Panc1 (cell line): ENCODE measurements at regions not wholly inside any gene's neighbourhood (a gene's known extent, or its start where the extent isn't known, plus 50 kb on each side); places are given as distances from the start of the nearest gene placed in this dataset.

Experiments used
- ATAC-seq: fragments of 200-7000 bp; cut with Tn5 transposase; 2 replicates; pipeline ENCODE4 v1.9.1; 2020; ENCODE audit warnings: mild to moderate bottlenecking, moderate library complexity
- BruUV-seq: library from RNA; stranded (reverse); fragments of 400-500 nt; replicated peaks from 2 replicates; lab custom pipeline; 2021; lab: Mats Ljungman, UMichigan
- CTCF ChIA-PET: fragments of 300-600 bp; sonication (Branson Sonifier 250); formaldehyde crosslinking; loops from one replicate; lab custom pipeline; 2022; ENCODE audit warnings: antibody characterized with exemption; lab: Charles Lee
- POLR2A ChIA-PET: fragments of 300-600 bp; sonication (Branson Sonifier 250); formaldehyde crosslinking; loops from one replicate; lab custom pipeline; 2022; ENCODE audit warnings: antibody characterized with exemption; lab: Charles Lee
- DNase-seq: peaks from one replicate; pipeline ENCODE4 v3.0.0-alpha.2; 2010; ENCODE audit warnings: low read depth, low spot score
- H3K27ac ChIP-seq: 2 replicates; pipeline ENCODE4 v1.5.1; 2011; ENCODE audit warnings: mild to moderate bottlenecking, low read length, inconsistent platforms
- H3K27me3 ChIP-seq: fragments of 200-500 bp; sonication (Bioruptor generic); 2 replicates; pipeline ENCODE4 v1.6.0; 2014; ENCODE audit warnings: low read length, inconsistent platforms; ENCODE audit not compliant: control insufficient read depth, insufficient read depth
- H3K36me3 ChIP-seq: fragments of 200-500 bp; sonication (Bioruptor generic); 2 replicates; pipeline ENCODE4 v1.5.1; 2014; ENCODE audit warnings: inconsistent platforms, mild to moderate bottlenecking, low read length, moderate library complexity; ENCODE audit not compliant: control insufficient read depth, insufficient read depth
- H3K4me1 ChIP-seq: 2 replicates; pipeline ENCODE4 v1.5.1; 2011; ENCODE audit warnings: inconsistent platforms, mild to moderate bottlenecking, low read length, moderate library complexity; ENCODE audit not compliant: control insufficient read depth, insufficient read depth
- H3K4me3 ChIP-seq, 2 experiments: 2 replicates each; pipeline ENCODE4 v1.5.1; 2011 to 2012; ENCODE audit warnings: low read depth in 2 of 2, low read length in 2 of 2, mild to moderate bottlenecking in 2 of 2, inconsistent platforms in 1 of 2, moderate library complexity in 1 of 2
- H3K9me3 ChIP-seq: fragments of 200-500 bp; sonication (Bioruptor generic); 2 replicates; pipeline ENCODE4 v1.5.1; 2014; ENCODE audit warnings: low read depth, mild to moderate bottlenecking, inconsistent platforms, low read length, moderate library complexity; ENCODE audit not compliant: control insufficient read depth, insufficient read depth
- POLR2AphosphoS5 ChIP-seq: IDR thresholded peaks from 2 replicates; pipeline ENCODE4 v1.6.1; 2012; ENCODE audit warnings: mild to moderate bottlenecking, low read depth, low read length, moderate library complexity
- REST ChIP-seq, 2 experiments: IDR thresholded peaks; 2 replicates each; pipeline ENCODE4 v1.6.1; 2011 to 2012; ENCODE audit warnings: low read depth in 2 of 2, control low read depth in 1 of 2, low read length in 1 of 2, mild to moderate bottlenecking in 1 of 2, moderate library complexity in 1 of 2; ENCODE audit not compliant: insufficient read depth in 1 of 2
- SIN3A ChIP-seq: IDR thresholded peaks from 2 replicates; pipeline ENCODE4 v1.6.1; 2012; ENCODE audit warnings: low read depth, mild to moderate bottlenecking, low read length, moderate library complexity, borderline replicate concordance; ENCODE audit not compliant: insufficient read depth
- TCF7L2 ChIP-seq: IDR thresholded peaks from 2 replicates; pipeline ENCODE4 v1.6.1; 2011; ENCODE audit warnings: mild to moderate bottlenecking, low read depth, low read length, inconsistent platforms
- in situ Hi-C: cut with HindIII; loops from 2 replicates; pipeline ENCODE4 v1.10.0; 2016; ENCODE audit warnings: low sequenced_read_pairs, low pct_unique_long_range_greater_than_20kb
- intact Hi-C: fragments of 100-400 bp; cut with micrococcal nuclease; formaldehyde crosslinking; loops from one replicate; pipeline ENCODE4 v1.10.0; 2022; ENCODE audit not compliant: unreplicated experiment
- TF ChIP-seq, protein P1 (sequence below): fragments of 450-650 bp; IDR thresholded peaks from 2 replicates; pipeline ENCODE4 v1.5.1; 2017; ENCODE audit warnings: mild to moderate bottlenecking

- BruUV-seq, result no TSS peak
- in situ Hi-C loops, result no loop called here
- intact Hi-C loops, result no loop called here
These were observed 68.3 kb downstream of the RIN2 start for GRCh38 chr20:19826179-19826914.

DNA sequence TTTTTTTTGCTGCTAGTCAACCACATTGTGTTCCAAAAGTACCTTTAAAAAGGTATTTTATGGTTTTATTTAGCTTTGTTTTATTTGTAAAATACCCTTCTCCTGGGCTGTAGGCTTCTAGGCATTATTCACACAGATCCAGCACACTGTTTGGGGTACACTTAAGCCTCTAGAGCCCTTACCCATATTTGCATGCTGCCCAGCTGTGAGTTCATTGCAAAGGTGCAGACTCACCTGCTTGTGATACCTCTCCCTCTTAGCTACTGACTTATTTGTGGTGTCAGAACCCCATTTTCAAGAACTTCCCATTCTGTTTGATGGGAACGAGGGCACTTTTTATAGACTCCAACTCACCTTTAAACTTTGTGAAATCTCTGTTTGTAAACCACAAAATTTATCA is 69.8 kb downstream of the RIN2 start:
- no peak for DNase-seq
- POLR2A ChIA-PET, result interaction anchor here (0.5 kb wide), 1 partner anchor 9 kb away, joined by 5 read pairs; no protein-coding TSS in a partner anchor
- no TSS peak for BruUV-seq

More at GRCh38 chr20:19826179-19826914, 68.3 kb downstream of the RIN2 start:
- Histone ChIP-seq H3K4me1 (peaks cover 9% of the 10 kb centered on the region; the same call in 1 of the 2 replicates), H3K9me3 (no peaks in the 10 kb centered on the region), H3K27me3 (no peaks in the 10 kb centered on the region), H3K27ac (no peak overlapping the region), H3K36me3 (no peaks in the 10 kb centered on the region), H3K4me3 (no peak overlapping the region)
- ChIA-PET POLR2A (no interaction called here), CTCF (interaction anchor here (0.5 to 1.1 kb wide), 2 partner anchors 38 to 61 kb away, joined by 3 to 5 read pairs; no protein-coding TSS in a partner anchor)
- ATAC-seq (no peak), DNase-seq (no peak)
- TF ChIP-seq, protein P1, sequence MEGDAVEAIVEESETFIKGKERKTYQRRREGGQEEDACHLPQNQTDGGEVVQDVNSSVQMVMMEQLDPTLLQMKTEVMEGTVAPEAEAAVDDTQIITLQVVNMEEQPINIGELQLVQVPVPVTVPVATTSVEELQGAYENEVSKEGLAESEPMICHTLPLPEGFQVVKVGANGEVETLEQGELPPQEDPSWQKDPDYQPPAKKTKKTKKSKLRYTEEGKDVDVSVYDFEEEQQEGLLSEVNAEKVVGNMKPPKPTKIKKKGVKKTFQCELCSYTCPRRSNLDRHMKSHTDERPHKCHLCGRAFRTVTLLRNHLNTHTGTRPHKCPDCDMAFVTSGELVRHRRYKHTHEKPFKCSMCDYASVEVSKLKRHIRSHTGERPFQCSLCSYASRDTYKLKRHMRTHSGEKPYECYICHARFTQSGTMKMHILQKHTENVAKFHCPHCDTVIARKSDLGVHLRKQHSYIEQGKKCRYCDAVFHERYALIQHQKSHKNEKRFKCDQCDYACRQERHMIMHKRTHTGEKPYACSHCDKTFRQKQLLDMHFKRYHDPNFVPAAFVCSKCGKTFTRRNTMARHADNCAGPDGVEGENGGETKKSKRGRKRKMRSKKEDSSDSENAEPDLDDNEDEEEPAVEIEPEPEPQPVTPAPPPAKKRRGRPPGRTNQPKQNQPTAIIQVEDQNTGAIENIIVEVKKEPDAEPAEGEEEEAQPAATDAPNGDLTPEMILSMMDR, result no peak

More for the DNA sequence above, 69.8 kb downstream of the RIN2 start:
- H3K4me1 ChIP-seq, result peaks cover 9% of the 10 kb centered on the region
- no peaks in the 10 kb centered on the region for H3K36me3 ChIP-seq
- no peaks in the 10 kb centered on the region for H3K27me3 ChIP-seq
- H3K4me3 ChIP-seq, result no peak overlapping the region
- H3K27ac ChIP-seq, result peak overlapping the region; percentile 57; the same call in 1 of the 2 replicates
- no peak for ATAC-seq
- H3K9me3 ChIP-seq, result no peaks in the 10 kb centered on the region
- intact Hi-C loops, result no loop called here
- in situ Hi-C loops, result no loop called here
- CTCF ChIA-PET, result no interaction called here
- no peak for TF ChIP-seq REST (IDR thresholded peaks at IDR 0.05; ENCODE audit: insufficient read depth in 1 of 2, low read depth in 2 of 2, low read length in 1 of 2)
- no peak for TF ChIP-seq SIN3A
- TF ChIP-seq TCF7L2, result no peak
- TF ChIP-seq POLR2AphosphoS5, result no peak
- TF ChIP-seq, protein P1, result no peak
